Pulmonary artery endothelial cell (primary cell): ENCODE measurements at regions not wholly inside any gene's neighbourhood (a gene's known extent, or its start where the extent isn't known, plus 50 kb on each side); places are given as distances from the start of the nearest gene placed in this dataset.
"Not testable (repeated sequence)": the region's sequence is repeated elsewhere in the genome, so short reads cannot be mapped to it uniquely, and the experiment has no call there.

Experiments used
- DNase-seq: peaks from one replicate; pipeline ENCODE4 v3.0.0-alpha.2; 2011; ENCODE audit warnings: low read depth, low spot score

DNA sequence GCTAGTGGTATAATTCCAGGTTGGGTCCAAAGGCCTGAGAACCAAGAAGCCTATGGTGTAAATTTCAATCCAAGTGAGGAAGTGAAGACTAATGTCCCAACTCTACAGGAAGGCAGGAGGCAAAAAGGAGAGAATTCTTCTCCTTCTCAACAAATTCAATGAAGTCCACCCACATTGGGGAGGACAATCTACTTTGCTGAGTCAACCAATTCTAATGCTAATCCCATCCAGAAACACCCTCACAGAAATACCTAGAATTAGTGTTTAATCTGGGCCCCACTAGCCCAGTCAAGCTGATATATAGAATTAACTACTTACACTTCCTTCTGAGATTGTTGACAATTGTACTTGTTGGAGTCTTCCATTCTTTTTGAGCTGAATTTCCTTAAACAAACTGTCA is 413.2 kb upstream of the PHF14 start:
- no peak for DNase-seq

DNA sequence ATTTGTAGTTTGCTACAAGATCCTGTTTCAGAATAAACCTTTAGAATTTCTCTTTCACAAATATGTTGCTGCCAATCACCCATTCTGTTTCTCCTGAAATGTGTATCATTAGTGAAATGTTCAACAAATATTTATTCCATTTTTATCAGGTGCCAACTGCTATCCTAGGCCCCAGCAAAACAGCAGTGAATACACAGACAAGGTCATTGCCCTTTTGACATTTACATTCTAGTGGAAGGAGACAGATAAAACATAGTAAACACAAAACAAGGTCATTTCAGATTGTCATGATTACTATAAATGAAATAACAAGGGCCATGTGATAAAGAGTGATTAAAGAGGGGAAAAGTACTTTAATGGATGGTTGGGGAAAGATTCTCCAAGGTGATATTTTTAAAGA is 404.8 kb upstream of the PHF14 start:
- no peak for DNase-seq

DNA sequence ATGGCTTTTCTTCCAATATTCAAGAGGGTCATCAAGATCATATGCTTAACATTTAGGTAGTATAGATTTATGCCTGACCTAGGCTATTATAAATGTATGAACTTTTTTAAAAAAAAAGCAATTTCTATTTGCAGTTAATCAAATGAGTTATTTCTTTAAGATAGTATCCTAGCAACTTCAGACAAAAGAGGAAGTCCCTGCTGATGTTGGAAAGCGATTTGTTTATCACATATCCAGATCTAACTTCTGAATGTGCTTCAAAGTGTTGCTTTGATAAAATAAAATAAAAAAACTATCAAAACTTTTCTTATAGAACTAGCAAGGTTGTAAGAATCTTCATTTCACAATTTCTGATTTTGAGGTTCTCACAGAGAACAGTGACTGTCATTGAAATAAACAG is 401.9 kb upstream of the PHF14 start:
- DNase-seq, result no peak

DNA sequence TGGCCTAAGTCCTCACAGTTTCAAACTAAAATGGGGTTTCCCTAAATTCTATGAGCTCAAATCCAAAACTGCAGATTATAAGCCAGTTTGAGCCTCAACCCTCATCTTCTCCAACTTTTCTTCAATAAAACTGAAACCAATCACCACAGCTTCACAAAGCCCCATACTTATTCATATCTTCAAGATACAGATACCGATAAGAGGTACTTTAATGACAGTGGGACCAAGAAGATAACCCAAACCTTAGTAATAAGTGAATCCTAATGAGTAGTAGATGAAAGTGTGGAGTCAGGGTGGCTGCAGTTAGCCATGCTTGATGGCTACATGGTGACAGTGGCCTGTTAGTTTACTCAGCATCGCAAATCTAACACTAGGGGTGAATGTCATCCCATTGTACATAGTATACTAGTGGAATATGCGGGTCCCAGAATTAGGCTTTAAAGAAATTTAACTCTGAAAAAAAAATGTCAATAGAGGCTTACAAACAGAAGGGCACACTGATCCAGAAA is 395.8 kb upstream of the PHF14 start:
- no peak for DNase-seq

DNA sequence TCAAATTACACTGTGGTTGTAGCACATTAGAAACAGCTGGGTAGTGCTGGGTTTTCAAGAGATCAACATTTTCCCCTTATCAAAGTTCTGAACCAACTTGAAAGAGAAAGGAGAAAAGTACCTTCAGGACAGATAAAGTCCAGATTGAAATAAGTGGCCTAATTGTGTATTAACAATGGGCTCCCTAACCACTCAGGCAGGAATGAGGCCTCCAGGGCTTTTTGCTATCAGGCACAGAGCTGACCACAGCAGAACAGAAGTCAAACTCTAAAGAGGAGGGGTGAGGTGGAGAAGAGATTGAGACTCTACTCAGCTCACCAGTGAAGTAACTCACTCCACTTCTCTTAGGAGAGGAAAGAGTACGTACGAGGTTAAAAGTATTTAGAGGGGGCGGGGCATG is 394.1 kb upstream of the PHF14 start:
- DNase-seq, result no peak

DNA sequence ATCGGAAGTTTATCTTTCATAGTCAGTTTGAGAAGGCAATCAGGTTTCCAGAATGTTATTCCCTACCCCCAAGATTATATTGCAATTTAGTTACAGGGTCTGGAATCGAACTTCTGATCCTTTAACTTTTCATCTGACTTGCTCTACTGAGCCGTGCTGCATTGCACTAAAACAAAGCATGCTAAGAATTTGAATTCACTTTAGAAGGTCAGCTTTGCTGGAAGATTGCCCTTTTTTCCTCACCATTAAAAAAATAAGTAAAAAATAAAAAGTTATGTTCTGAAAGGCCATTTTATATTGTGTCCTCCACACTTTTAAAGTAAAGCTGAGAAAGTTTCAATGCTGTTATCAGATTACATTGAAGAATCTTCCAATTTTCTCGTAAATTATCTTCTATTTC is 388.8 kb upstream of the PHF14 start:
- no peak for DNase-seq

DNA sequence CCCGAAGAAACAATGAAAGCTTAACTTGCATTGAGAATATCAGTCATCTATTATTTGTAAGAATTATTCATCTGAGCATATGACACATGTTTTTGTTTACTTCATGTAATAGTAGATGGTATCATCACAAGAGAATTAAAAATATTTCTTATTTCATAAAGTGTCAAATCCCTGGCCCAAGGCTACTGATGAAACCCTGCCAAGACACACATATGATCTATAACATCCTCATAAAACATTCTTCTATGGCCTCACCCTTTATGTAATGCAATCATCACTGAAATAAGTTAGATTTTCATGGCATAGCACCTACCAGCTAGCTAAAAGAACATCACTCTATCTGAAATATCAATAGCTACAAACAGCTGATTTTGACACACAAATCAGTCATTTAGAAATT is 385.6 kb upstream of the PHF14 start:
- no peak for DNase-seq

DNA sequence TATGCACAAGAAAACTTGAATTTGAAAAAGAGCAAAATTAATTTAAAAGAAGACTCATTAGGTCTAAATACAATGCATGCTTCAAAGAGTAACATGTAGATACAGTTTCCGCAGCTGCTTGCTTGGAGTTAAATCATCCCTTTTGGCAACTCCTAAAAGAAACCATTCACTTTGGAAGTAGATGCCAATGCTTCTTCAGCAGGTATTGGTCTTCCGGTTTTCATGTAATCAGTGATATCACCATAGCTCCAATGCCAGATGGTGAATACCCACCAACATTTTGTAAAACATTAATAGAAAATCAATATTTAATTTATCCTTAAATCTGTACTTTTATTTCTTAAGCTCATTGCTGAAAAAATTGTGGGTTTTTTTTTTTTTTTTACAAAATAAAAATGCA is 381.1 kb upstream of the PHF14 start:
- no peak for DNase-seq

DNA sequence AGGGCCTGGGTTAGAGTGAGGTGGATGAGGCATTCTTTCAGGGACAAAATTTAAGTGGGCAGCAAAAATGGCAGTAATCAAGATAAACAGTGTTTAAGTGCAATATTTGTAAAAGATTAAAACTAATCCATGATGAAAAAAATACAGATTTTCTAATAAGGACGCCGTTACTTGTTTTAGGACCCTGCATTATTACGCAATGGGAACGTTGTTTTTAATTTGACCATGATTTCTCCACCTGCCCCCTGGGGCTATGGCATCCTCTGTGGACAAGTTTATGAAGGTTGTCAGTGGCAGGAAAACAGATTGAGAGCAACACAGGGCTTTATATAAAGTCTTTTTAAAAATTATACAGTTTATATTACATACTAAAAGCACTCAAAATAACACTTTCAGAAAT is 380.6 kb upstream of the PHF14 start:
- no peak for DNase-seq

DNA sequence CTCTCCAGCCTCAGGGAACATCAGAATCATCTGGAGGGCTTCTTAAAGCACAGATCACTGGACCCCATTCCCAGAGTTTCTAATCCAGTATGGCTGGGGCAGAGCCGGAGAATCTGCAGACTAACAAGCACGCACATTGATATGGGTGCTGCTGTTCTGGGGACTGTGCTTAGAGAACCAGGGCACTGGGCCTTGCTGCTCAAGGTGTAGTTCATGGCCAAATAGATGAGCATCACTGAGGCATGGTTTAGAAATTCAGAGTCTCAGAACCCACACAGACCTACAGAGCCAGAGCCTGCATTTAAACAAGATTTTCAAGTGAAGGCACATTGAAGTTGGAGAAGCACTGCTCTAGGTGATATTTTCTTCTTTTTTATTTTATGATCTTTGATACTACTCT is 376.8 kb upstream of the PHF14 start:
- no peak for DNase-seq

DNA sequence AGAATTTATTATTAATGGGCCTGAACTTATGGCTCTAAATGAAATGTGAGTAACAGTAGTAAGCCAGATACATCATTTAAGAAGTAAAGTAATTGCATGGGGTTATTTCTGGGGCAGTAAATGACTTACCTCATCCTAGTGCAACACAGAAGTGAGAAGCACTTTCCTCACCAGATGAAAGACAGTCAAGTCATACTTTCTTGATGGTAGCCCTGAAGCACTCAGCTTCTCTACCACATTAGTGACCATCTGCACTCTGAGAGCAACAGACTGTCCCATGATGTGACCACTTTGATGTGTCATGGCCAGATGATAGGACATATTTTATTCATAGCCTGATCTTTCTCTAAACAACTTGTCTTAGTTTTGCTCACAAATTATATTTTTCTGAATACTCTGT is 369.5 kb upstream of the PHF14 start:
- no peak for DNase-seq

DNA sequence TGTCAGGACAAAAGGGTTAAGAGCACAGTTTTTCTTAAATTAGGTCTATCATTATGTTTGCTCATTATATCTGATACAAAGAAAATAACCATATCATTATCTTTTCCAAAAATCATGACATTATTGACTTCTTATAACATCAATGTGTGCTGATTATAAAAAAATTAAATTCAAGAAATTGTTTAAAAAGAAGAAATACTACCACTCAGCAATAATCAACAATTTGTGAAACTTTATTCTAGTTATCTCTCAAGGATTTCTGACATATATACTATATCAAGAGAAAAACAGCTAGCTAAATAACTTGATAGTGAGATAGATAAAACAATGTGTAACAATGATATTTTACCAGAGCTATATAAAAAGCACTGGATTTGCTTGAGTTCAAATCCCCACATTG is 360.7 kb upstream of the PHF14 start:
- DNase-seq, result no peak

DNA sequence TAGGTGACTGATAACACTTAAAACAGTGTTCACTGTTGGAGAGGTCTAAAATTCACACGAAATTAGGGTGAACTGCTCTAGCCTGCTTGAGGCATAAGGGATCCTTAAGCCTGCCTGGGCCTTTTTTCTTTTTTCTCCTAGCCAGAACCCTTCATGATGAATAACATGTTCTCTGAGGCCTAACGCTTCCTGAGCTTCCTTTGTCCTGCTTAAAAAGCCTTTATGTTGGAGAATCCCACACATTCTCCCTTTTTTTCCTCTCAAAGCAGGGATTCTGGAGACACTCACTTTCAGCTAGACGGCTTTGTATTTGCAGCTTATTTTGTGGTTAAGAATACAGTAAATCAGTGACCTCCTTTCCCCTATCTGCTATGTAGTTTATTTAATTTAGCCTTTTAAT is 354.7 kb upstream of the PHF14 start:
- DNase-seq, result no peak

DNA sequence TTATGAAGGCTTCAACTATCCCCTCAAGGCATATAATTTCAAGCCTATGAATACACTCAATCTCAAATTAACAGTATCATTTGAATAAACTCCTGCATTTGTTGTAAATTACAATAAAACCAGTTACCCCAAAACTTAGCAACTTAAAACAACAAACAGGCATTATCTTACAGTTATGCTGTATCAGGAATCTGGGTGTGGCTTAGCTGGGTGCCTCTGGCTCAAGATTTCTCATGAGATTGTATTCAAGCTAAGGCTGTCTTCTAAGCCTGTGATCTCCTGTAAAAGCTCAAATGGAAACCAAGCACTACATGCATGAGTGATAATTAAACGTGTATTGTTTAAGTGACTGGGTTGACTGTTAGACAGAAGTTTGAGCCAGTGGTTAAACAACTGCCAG is 341.0 kb upstream of the PHF14 start:
- no peak for DNase-seq

DNA sequence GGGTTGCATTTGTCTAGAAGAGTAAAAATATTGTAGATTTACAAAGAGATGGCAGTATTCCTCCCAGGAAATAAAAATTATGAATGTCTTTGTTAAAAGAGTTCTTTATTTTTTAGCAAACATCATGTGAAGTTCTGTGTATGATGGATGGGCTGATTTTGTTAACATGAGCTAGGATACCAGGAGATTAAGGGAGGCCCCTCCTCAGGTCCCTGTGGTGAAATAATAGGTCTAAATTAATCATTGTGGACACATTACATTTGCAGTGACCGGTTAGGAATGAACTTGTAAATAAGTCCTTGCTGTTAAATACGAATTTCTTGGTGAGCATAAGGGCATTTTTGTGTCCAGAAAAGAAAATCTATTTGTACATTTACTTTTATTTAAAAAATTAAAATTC is 339.4 kb upstream of the PHF14 start:
- DNase-seq, result no peak

DNA sequence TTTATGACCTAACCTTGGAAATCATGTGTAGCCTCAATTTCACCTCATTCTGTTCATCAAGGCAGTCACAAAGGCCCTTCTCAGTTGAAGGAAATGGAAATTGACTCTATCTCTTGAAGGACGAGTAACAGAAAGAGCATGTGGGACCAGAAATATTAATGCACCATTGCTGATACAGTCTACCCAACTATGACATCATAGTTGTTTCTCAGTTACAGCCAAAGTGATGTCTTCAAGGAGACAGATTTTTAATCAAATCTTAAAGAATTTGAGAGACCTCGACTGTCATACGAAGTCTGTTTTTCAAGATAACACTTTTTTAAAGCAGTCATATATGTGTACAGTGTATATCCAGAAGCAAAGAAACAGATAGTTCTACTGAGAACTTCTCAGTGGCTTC is 335.7 kb upstream of the PHF14 start:
- no peak for DNase-seq

DNA sequence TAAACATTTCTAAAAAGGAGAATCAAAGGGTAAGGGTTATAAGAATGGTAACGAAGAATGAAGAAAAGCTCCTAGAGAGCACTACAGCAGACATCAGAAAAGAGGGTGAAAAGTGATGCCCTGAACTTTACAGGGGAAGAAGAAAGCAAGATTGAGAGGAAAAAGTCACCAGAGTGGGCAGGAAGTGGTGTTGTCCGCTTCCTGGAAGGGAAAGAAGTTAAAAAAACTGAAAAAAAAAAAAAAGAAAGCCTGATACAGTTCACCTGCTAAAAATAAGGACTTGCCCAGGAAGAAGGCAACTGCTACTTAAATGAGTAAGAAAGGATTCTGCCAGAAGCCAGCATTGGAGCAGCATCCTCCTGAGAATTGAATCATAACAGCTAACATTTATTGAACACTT is 330.1 kb upstream of the PHF14 start:
- no peak for DNase-seq

DNA sequence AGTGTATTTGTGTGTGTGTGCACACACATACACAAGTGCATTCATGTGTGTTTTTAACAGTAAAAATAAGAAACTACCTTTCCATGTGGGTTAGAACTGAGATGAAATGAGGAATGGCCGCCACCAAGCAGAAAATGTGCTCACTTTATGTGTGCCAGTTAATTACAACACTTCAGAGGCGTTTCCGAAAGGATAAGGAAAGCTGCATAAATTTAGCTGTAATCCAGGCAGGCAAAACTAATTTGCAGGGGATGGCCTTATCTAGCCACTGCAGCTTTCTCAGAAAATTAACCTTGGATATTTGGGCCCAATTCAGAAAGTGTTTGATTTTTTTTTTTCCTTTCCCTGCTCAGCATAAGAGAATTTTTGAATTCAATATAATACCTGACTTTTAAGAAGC is 328.8 kb upstream of the PHF14 start:
- DNase-seq, result no peak

DNA sequence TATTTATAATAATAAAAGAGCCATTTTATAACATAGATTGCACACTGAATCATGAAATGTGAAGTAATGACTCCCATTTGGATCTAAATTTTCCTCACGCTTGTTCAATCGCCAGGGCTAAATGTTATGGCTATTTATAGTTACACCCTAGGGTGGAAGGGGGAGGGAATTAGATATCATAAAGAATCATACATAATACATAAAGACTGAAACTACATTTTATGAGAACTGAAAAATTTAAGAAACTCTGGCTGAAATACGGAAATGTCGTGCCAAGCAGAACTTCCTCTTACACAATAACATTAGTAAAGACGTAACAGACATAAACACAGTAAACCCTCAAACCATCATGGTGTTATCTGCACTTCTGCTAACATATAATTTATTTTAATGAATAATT is 327.5 kb upstream of the PHF14 start:
- no peak for DNase-seq

DNA sequence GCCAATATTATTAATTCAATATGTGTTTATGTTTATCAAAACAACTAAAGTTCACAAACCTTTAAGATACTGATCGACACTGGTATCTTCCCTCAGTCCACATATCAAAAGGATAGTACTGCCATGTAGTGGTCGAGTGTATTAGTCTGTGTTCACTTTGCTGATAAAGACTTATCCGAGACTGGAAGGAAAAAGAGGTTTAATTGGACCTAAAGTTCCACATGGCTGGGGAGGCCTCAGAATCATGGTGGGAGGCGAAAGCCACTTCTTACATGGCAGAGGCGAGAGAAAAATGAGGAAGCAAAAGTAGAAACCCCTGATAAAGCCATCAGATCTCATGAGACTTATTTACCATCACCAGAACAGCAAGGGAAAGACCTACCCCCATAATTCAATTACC is 325.4 kb upstream of the PHF14 start:
- no peak for DNase-seq

DNA sequence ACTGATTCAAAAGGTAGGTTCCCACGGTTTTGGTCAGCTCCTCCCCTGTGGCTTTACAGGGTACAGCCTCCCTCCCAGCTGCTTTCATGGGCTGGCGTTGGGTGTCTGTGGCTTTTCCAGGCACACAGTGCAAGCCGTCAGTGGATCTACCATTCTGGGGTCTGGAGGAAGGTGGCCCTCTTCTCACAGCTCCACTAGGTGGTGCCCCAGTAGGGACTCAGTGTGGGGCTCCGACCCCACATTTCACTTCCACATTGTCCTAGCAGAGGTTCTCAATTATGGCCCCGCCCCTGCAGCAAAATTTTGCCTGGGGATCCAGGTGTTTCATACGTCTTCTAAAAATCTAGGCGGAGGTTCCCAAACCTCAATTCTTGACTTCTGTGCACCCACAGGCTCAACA is 324.6 kb upstream of the PHF14 start:
- DNase-seq, result not testable (repeated sequence)

DNA sequence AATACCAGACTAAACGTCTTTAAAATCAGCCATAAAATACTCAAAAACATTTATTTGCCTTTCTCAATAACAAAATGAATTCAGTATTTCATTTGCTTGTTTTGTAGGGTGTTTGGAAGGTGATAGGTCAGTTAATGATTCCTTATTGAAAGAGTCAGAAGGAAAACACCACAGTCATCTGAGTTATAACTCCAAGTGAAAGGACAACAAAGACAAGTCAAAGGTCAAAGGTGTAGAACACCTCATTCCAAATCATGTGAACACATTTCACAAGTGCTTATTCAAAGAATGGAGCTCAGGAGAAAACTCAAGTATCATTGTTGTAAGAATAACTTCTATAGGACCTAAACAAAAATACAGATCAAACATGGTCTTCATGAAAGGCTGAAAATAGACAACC is 318.6 kb upstream of the PHF14 start:
- DNase-seq, result no peak

DNA sequence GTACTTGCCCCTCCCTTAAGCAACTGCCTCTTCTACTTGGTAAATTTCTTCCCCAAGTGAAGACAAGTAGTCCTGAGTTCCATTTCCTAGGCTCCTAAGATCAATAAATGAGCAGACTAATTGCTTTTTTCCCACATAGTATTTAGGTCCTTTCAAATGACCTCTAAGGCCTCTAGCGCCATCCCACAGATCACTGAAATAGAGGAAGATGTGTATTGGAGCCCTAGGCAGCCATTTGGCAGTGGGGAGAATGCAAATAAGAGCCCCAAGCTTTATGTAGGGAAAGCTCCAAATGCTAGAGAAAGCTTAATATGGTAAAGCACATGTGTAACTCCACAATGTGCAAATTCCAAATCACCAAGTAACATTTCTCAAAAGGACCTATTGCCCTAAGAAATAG is 316.5 kb upstream of the PHF14 start:
- no peak for DNase-seq

DNA sequence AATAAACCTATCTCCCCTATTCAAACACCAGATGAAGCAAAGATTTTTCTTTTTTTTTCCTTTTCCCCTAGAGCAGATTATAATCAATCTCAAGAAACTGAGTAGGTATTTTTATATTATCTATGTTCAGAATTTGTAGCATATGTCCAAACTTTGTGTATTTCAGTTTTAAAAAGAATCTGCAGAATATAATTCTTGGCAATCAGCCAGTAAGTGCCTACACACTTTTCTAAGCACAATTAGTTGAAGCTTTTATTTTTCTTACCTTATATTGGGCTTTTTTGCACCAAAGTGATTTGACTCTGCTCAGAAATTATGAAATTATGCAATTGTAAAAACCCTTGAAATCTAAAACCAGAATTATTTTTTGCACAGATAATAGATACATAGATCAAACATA is 315.8 kb upstream of the PHF14 start:
- no peak for DNase-seq

DNA sequence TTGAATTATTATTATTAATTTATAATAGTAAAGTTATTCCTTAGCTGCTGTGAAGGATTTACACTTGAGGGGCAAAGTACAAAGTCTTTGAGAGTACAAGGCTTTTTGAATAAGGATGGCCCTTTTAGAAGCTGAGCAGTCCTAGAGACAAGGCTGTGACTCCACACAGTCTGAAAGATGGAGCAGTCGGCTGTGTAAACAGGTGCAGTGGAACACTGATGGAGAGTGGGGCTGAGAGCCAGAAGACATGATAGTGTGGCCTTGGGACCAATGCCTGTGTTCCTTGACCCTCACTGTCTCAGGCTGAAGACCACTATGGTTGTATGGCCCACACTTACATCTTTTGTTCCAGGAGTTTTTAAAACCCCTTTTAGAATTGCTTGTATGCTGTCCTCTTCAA is 311.2 kb upstream of the PHF14 start:
- DNase-seq, result no peak
